ENCODE measurements at regions not wholly inside any gene's neighbourhood (a gene's known extent, or its start where the extent isn't known, plus 50 kb on each side); places are given as distances from the start of the nearest gene placed in this dataset.
"Not testable (repeated sequence)": the region's sequence is repeated elsewhere in the genome, so short reads cannot be mapped to it uniquely, and the experiment has no call there.

DNA sequence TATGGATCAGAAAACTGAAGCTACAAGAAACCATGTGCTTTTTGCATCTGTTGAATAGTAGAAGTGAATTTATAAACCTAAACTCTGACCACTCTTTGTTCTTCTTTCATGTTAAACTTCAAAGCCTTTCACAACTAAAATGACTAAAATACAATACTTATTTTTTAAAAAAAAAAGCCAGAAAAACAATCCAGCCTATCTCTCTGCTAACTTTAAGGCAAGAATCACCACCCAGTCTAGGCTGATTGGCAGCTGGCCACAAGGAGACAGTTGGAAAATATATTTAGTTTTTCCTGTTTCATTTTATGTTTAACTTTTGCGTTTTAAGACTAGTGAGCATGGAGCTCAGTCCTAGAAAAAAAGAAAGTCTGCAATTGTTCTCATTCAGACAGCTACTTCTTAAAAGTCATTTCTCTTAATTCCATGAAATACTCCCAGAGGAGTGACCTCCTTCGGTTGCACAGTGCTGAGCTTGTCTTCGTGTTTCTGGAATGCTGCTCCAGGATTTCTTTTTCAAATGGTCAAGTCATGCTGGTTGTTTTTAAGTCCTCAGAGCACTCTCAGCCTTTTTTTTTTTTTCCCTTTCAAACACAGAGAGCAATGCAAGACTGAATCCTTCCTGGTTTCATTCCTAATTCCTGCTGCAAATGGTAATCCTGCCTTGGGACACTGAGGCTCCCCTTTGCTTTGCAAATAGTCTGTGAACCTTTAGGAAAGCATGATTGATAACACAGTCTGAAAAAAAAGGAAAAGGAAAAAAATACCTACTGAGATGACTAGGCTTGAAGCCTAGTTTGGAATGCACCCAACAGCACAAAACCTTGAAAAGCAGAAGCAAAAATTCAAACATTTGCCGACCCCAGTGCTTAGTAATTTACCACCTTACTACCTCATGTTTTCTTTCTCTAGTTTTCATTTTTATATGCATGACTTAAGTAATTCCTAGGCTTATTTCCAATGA is 233.3 kb upstream of the DAAM1 start:
- DNase-seq (ENCODE audit: low spot score), result no peak
- in situ Hi-C loops (cut with HindIII; ENCODE audit: low sequenced_read_pairs), result no loop called here

DNA sequence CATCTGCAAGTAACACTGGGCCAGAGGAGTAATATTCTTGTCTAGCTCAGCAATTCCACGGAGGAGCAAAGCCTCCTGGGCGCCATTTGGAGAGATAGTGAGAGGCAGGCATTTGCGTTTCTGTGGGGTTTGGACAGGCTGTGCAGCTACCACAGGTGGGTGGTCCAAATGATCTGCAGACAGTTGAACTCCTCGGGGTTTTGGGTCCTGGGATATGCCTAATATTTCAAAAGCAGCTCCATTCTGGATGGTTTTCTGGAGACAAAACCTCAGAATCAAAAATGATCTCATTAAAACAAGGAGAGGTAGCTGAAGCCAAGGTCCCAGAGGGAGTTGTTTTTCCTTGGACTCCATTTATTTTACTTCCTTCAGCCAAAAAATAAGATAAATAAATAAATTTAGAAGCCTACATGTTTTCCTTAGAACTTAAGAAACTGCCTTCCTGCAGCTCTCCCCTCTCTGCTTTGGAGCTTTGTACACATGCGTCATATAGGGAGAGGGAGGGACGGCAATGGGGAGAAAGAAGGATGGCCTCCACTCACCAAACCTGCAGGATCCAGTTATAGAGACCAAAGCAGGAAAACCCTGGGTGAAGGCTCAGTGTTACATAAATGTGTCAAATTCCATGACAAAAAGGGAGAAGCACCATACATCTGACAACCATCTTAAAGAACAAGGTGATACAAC is 227.3 kb upstream of the DAAM1 start:
- DNase-seq (ENCODE audit: low spot score), result no peak
- in situ Hi-C loops (cut with HindIII; ENCODE audit: low sequenced_read_pairs), result no loop called here

DNA sequence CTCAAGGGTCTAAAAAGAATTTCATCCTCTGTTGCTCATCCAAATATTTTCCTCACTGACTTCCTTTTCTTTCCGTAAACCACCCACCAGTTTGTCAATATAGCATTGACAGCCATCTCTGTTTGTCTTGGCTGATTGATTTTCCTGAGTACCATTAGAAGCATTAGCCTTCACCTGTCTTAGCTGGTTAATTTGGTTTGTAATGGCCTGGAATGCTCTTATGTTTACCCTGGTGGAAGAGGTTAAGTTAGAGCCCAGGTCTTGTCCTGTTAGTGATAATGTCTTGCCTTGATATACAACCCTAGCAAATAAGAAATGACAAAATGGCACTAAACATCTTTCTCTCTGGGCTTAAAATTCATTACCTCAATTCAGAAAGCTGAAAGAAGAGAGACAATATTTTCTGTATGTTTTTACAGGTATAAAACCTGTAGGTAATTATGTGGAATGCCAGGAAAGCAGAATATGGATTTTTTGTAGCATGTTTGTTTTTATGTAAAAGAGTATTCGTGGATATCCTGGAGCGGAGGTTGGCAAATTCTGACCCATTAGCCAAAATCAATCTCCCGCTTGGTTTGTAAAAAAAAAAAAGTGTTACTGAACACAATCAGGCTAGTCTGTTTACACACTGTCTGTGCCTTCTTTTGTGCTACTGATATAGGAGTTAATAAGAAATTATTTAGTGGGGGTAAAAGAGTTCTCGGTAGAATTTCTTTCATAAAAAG is 224.4 kb upstream of the DAAM1 start:
- no peak for DNase-seq (ENCODE audit: low spot score)
- in situ Hi-C loops (cut with HindIII; ENCODE audit: low sequenced_read_pairs), result no loop called here

DNA sequence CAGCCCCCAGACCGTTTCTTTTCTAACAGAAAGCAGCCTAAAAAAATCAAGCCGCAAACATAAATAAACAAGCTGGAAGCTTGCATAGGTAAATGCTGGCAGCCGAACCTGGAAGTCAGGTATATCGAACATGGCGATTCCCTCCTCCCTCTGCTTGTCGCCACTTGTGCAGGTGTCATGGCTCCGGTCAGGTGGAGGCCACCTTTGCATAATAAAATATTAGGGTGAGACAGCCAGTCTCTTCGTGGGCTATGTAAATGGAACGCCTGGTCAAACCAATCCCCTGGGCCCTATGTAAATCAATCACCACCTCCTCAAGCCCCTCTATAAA is 223.9 kb upstream of the DAAM1 start:
- DNase-seq (ENCODE audit: low spot score), result no peak
- in situ Hi-C loops (cut with HindIII; ENCODE audit: low sequenced_read_pairs), result no loop called here

DNA sequence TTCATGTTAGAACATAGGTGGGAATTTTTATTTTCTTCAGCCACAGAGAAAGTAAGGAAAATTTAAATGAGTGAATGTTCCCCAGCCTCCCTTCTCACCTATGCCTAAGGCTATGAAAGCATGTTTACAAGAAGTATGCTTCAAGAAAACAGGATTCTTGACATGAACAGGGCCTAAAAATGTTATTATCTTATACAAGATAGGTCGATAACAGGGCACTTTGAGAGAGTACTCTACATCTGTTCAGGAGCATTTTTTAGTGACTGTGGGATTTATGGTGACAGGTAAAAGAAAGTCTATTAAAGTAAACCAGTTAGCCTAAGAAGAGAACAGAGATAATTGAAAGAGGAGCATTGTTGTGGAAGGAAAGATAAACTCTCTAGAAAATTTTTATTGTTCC is 222.9 kb upstream of the DAAM1 start:
- in situ Hi-C loops (cut with HindIII; ENCODE audit: low sequenced_read_pairs), result no loop called here
- DNase-seq (ENCODE audit: low spot score), result no peak

DNA sequence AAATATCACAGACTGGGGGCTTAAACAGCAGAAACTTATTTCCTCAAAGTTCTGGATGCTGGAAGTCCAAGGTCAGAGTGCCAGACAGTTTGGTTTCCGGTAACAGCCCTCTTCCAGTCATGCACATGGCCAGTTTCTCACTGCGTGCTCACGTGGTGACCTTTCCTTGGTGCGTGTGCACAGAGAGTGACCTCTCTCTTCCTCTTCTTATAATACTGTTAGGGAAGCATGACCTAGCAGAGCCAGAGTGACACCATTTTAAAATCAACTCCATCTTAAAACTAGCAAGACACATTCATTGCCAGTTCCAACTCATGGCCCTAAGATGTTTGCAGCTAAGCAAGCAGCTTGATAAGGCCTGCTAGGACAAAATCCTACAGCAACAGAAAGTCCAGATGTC is 221.5 kb upstream of the DAAM1 start:
- DNase-seq (ENCODE audit: low spot score), result no peak
- in situ Hi-C loops (cut with HindIII; ENCODE audit: low sequenced_read_pairs), result no loop called here

DNA sequence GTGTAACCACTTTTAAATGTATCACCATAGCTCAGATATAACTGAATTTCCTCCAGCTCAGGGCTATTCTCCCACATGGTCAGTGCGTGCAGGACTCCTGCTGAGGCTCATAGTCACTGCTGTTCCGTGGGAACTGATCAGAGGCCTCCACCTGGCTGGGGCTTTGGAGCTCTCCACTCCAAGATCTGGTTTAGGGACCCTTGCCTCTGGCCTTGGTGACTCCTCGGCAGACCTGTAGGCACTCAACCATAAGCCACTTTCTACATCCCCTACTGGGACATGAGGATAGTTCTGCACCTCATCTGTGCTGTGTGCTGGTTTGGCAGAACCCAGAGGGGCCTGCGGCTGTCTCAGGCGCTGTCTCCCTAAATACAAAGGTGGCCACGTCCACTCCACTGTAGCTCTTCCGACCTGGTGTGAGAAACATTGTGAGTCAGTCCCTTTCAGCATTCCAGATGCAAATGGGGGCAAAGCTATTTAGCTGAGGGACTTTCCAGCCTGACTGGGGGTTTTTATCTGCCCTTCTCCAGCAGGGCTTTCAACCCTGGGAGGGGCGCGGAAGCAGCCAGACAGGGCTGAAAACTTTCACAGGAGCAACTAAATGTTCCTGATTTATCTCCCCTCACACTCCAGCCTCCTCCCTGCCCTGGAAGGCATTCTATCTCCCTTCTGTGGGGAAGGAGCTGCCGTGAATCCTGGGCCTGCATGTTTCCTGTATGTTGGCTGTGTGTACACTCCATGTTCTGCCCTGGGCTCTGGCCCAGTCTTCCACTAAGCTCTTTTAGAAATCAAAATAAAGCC is 218.3 kb upstream of the DAAM1 start:
- no peak for DNase-seq (ENCODE audit: low spot score)
- in situ Hi-C loops (cut with HindIII; ENCODE audit: low sequenced_read_pairs), result no loop called here

DNA sequence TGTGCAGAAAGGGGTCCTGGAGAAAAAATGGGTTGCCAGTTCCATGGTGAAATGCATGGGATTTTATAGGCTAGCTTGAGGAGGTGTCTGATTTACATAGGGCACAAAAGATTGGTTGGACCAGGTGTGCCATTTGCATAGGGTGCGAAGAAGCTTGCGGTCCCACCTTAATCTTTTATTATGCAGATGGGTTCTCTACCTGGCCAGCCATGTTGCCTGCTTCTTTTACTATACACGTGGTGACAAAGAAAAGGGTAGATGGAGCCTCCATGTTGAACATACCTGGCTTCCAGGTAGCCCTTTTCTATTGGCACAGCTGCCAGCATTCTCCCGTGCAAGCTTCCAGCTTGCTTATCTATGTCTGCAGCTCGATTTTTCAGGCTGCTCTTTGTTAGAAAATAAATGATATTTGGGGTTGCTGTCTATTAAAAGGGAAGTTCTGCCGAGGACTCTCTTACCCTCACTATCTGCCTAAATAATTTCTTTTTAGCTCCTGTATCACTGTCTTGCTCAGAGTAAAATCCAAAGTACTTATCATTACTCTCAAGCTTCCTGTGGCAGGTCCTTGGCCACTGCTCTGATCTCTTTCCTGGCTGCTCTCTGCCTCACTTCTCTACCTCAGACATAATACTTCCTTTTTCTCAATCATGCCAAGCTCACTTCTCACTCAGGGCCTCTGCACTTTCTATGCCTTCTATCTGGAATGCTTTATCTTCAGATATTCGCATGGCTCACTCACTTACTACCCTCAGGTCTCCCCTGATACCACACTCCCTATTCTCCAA is 216.0 kb upstream of the DAAM1 start:
- no peak for DNase-seq (ENCODE audit: low spot score)
- in situ Hi-C loops (cut with HindIII; ENCODE audit: low sequenced_read_pairs), result no loop called here

DNA sequence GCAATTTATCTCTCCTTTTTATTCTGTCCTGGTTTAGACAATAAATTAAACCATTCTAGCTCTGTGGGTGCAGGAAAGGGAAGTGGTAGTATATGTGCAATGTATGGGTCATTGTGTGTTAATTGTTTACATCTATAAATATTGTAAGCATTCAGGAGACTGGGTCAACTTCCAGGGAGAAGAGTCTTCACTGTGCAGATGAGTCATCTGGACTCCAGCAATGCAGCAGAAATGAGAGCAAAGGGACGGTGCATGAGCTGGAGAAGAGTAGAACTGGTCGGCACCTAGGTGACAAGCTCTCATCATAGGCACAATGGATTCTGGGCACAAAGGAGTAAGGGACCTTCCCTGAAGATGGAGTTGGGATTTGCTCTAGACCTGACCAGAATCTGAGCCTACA is 211.1 kb upstream of the DAAM1 start:
- no peak for DNase-seq (ENCODE audit: low spot score)
- in situ Hi-C loops (cut with HindIII; ENCODE audit: low sequenced_read_pairs), result no loop called here

DNA sequence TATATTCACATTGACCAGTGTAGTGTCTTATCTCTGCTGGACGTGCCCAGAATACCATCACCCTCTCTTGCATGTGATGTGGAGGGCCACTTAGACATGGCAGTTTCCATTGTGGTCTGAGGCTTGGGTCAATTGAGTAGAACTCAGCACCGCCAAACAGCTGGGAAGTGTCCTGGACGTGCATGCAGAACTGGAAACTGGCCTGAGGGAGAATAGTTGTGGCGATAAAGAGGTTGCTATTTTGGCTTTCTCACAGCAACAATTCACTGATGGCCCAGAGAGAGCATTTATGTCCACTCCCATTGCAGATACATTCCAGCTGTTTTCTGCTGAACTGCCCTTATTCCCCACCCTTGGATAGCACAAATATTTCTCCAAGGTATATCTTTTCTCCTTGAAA is 210.1 kb upstream of the DAAM1 start:
- DNase-seq (ENCODE audit: low spot score), result no peak
- in situ Hi-C loops (cut with HindIII; ENCODE audit: low sequenced_read_pairs), result no loop called here

DNA sequence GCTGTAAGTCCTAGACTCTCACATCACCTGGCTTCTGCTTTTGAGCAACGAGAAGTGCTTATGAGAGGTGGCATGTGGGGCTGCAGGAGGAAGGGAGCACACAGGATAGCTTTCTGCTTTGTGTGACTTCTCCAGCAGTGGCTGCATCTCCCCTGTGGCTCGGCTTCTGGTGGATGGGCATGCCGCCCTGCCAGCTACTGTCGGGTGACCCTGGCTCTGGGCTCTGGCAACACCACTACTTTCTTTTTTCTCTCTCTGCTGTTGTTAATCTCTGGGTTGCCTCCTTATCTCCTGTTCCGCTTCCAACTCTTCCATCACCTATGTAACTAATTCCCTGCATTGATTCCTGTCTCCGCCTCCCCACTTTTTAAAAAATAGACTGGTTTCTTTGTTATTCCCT is 209.1 kb upstream of the DAAM1 start:
- in situ Hi-C loops (cut with HindIII; ENCODE audit: low sequenced_read_pairs), result no loop called here
- DNase-seq (ENCODE audit: low spot score), result peak; percentile 40

DNA sequence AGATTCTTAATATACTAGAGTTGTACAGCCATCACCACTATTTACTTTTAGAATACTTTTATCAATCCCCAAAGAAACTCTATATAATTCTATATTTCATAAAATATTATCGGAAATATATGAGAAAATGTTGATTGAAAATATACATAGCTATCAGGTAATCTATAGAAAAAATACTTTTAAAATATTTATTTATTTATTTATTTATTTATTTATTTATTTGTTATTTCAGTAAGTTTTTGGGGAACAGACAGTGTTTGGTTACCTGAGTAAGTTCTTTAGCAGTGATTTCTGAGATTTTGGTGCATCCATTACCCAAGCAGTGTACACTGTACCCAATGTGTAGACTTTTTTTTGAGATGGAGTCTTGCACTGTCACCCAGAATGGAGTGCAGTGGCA is 206.6 kb upstream of the DAAM1 start:
- no peak for DNase-seq (ENCODE audit: low spot score)
- in situ Hi-C loops (cut with HindIII; ENCODE audit: low sequenced_read_pairs), result no loop called here

DNA sequence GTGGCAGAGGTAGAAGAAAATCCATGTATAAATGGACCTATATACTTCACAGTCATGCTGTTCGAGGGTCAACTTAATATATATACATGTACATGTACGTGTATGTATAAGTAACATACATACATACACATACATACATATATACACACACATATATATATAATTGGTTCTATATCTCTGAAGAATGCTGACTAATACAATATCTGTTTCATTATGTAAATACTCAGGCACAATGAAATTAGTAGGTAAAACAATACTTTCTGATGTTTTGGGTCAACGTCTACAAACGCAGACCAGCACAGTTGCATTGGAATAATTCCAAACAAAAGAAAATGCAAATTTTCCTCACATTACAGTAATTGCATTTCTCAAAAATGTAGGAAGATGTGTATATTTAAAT is 202.7 kb upstream of the DAAM1 start:
- in situ Hi-C loops (cut with HindIII; ENCODE audit: low sequenced_read_pairs), result no loop called here

DNA sequence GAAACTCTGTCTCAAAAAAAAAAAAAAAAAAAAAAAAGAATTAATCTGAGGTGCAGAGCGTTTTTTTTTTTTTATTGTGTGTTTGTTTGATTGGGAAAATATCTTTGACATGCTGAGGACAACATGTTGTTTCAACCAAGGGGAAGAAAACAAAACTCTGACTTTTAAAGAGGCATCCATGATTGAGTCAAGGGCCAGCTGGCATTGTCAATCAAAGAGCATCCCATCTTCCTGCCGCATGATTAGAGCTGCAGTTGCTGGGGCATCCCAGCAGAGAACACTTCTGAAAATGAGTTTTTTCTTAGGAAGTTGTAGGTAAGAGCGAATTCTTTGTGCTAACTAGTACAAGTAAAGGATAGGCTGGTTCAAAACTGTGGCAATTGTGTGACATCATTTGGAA is 200.9 kb upstream of the DAAM1 start:
- in situ Hi-C loops (cut with HindIII; ENCODE audit: low sequenced_read_pairs), result no loop called here
- DNase-seq (ENCODE audit: low spot score), result no peak

More for the DNA sequence above, 202.7 kb upstream of the DAAM1 start:
- DNase-seq (ENCODE audit: low spot score), result no peak

DNA sequence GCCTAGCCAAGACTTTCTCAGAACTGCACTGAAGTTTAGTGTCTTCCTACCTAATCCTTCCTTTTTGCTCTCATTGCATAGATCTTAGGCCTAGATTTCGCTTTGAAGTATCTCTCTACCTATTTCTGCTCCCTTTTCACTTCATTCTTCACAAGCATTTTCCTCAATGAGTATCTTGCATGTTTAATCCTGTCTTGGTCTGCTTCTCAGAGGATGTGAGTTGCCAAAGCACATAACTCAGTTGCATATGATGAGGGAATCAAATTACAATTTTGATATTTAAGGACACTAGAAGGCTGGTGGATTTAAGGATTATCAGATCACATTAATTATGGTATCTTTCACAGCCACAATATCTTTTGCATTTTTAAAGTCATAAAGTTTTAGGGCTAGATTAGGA is 195.5 kb upstream of the DAAM1 start:
- in situ Hi-C loops (cut with HindIII; ENCODE audit: low sequenced_read_pairs), result no loop called here
- DNase-seq (ENCODE audit: low spot score), result no peak

DNA sequence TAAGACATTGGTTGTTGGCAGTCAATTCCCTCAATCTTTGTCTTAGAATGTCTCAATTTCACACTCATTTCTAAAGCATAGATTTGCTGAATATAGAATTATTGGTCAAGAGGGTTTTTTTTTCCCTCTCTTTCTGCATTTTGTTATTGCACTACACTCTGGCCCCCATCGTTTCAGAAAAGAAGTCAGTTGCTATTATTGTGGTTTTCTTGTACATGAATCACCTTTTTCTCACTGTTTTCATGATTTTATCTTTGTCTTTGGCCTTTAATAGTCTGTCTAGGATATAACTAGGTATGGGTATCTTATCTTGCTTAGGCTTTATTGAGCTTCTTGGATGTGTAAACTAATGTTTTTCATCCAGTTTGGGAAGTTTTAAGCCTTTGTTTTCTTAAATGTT is 194.3 kb upstream of the DAAM1 start:
- in situ Hi-C loops (cut with HindIII; ENCODE audit: low sequenced_read_pairs), result no loop called here
- DNase-seq (ENCODE audit: low spot score), result no peak

DNA sequence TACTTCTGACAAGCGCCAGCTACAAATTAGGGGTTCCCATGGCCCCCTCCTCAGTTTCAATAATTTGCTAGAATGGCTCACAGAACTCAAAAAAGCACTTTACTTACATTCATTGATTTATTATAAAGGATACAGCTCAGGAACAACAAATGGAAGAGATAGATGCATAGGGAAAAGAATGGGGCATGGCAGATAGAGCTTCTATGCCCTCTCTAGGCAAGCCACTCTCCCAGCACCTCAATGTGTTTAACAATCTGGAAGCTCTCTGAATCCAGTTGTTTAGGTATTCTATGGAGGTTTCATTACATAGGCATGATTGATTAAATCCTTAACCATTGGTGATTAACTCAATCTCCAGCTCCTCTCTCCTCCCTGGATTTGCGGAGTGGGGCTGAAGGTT is 184.5 kb upstream of the DAAM1 start:
- in situ Hi-C loops (cut with HindIII; ENCODE audit: low sequenced_read_pairs), result no loop called here
- DNase-seq (ENCODE audit: low spot score), result peak; percentile 30

DNA sequence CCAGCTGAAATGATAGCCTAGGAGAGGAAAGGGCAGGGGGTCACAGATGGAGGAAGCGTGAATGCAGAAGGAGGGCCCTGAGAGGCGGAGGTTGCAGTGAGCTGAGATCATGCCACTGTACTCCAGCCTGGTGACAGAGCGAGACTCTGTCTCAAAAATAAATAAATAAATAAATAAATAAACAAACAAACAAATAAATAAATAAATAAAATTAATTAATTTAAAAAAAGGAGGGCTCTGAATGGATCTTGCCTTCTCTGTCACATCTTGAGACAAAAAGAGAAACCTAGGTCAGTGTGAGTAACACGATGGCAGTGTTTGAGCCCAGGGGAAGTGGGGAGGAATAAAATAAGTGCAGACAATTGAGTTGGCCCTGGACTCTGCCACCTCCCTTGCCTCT is 182.3 kb upstream of the DAAM1 start:
- DNase-seq (ENCODE audit: low spot score); in situ Hi-C loops (cut with HindIII; ENCODE audit: low sequenced_read_pairs): not testable (repeated sequence)

DNA sequence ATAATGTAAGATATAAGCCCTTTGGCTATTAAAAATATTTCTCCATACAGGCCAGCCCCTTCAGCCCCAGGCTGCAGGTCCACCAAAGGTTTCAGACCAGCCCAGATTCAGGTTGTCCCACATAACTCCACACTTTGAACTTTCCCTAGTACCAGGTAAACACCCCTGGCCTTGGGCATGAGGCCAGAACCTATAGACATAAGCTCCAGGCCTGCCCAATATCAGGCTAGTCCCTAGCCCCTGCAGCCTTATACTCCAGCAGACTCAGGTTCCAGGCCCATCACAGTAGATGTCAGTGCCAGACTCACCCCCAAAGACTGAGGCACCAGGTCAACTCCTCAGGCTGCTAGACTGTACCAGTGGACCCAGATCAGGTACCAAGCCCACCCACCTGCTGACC is 178.5 kb upstream of the DAAM1 start:
- in situ Hi-C loops (cut with HindIII; ENCODE audit: low sequenced_read_pairs), result no loop called here
- DNase-seq (ENCODE audit: low spot score), result no peak

All from G401 (cell line).